Right lobe of liver (tissue), 6 donors: ENCODE measurements at regions not wholly inside any gene's neighbourhood (a gene's known extent, or its start where the extent isn't known, plus 50 kb on each side); places are given as distances from the start of the nearest gene placed in this dataset.

Source experiments
- ATAC-seq, 4 donors: fragments of 200-7000 bp; cut with Tn5 transposase; one replicate each; pipeline ENCODE4 v1.9.1; 2020; ENCODE audit warnings: mild to moderate bottlenecking in 4 of 4, moderate library complexity in 4 of 4
- DNase-seq, 3 donors: peaks; one replicate each; pipeline ENCODE4 v3.0.0-alpha.2; 2020
- H3K27ac ChIP-seq, 3 donors: fragments of 200-600 bp; one replicate each; pipeline ENCODE4 v1.8.0; 2022
- H3K27me3 ChIP-seq, 2 donors: fragments of 200-600 bp; one replicate each; pipeline ENCODE4 v1.8.0; 2022
- H3K36me3 ChIP-seq, 4 donors: fragments of 200-600 bp; sonication (generic) in 1 of 4; one replicate each; pipeline versions ENCODE4 v1.5.1 to v1.8.0; 2017 to 2022; ENCODE audit warnings: control low read depth in 1 of 4
- H3K4me1 ChIP-seq, 4 donors: fragments of 200-600 bp; sonication (generic) in 1 of 4; one replicate each; pipeline versions ENCODE4 v1.5.1 to v1.8.0; 2017 to 2022; ENCODE audit warnings: control low read depth in 1 of 4
- H3K4me3 ChIP-seq, 3 donors: fragments of 200-600 bp; one replicate each; pipeline ENCODE4 v1.8.0; 2022
- H3K9me3 ChIP-seq, 4 donors: fragments of 200-600 bp; sonication (generic) in 1 of 4; one replicate each; pipeline versions ENCODE4 v1.5.1 to v1.8.0; 2017 to 2022; ENCODE audit warnings: control low read depth in 1 of 4
- POLR2A ChIP-seq: fragments of 450-650 bp; IDR thresholded peaks from one replicate; pipeline ENCODE4 v1.6.1; 2017; ENCODE audit warnings: antibody characterized with exemption, mild to moderate bottlenecking
- WGBS: methylation state at CpG from one replicate; pipeline ENCODE4 v1.1.6; 2018; ENCODE audit warnings: low coverage, low lambda C conversion rate; ENCODE audit not compliant: insufficient coverage; ENCODE audit errors: missing lambda C conversion rate; 5-methylcytosine and 5-hydroxymethylcytosine counted together
- intact Hi-C, 2 donors: fragments of 100-400 bp; cut with DNase I; formaldehyde crosslinking; loops; one replicate each; pipeline versions ENCODE4 v1.11.2 to v1.14.1; 2022
- TF ChIP-seq, protein P1 (sequence below), 4 donors: fragments of 200-600 bp in 3 of 4; fragments of 450-650 bp in 1 of 4; IDR thresholded peaks; one replicate each; pipeline versions ENCODE4 v1.5.1 to v1.8.0; 2016 to 2022; ENCODE audit warnings: antibody characterized with exemption in 4 of 4, mild to moderate bottlenecking in 2 of 4
- donor health status: DM: no; HTN: yes; CAD: no.
- donor health status: DM: no; HTN: no; CAD: no.
- donor health status: DM: no; HTN: no; CAD: no.
- donor health status: DM: no; HTN: yes; CAD: no.
- donor health status: DM: no; HTN: yes; CAD: no.

- 50% methylated on average over 2 of the region's 2 CpGs for WGBS
- ATAC-seq = no peak
- H3K9me3 ChIP-seq = no peaks in the 10 kb centered on the region
- no peaks in the 10 kb centered on the region for H3K4me1 ChIP-seq
- H3K27ac ChIP-seq = no peak overlapping the region
- intact Hi-C loops = no loop called here
- H3K4me3 ChIP-seq = no peak overlapping the region
- no peaks in the 10 kb centered on the region for H3K36me3 ChIP-seq
- no peaks in the 10 kb centered on the region for H3K27me3 ChIP-seq
- DNase-seq = no peak
- TF ChIP-seq POLR2A = no peak
- TF ChIP-seq, protein P1, sequence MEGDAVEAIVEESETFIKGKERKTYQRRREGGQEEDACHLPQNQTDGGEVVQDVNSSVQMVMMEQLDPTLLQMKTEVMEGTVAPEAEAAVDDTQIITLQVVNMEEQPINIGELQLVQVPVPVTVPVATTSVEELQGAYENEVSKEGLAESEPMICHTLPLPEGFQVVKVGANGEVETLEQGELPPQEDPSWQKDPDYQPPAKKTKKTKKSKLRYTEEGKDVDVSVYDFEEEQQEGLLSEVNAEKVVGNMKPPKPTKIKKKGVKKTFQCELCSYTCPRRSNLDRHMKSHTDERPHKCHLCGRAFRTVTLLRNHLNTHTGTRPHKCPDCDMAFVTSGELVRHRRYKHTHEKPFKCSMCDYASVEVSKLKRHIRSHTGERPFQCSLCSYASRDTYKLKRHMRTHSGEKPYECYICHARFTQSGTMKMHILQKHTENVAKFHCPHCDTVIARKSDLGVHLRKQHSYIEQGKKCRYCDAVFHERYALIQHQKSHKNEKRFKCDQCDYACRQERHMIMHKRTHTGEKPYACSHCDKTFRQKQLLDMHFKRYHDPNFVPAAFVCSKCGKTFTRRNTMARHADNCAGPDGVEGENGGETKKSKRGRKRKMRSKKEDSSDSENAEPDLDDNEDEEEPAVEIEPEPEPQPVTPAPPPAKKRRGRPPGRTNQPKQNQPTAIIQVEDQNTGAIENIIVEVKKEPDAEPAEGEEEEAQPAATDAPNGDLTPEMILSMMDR (IDR thresholded peaks at IDR 0.05) = no peak
These were observed 357.1 kb upstream of the NOCT start for GRCh38 chr4:138658518-138658917.

DNA sequence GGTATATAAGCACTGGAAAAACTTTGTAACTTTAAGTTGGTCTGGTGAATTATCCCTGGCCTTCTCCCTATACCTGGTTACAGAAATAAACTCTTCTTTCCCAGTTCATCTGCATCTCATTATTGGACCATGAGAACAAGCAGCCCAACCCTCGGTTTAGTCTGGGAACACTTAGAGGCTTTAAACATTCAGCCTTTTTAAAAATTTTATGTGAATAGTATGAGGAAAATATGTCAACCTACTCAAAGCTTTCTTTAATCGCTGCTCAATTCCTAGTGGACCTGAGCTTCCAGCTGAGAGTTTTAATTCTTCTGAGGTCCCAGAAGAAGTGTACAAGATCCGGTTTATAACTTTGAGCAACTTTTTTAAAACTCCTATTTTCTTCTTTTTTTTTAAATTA, 358.6 kb upstream of the NOCT start:
- Histone ChIP-seq H3K27ac (no peak overlapping the region), H3K9me3 (no peaks in the 10 kb centered on the region), H3K4me3 (no peak overlapping the region), H3K36me3 (no peaks in the 10 kb centered on the region), H3K4me1 (no peaks in the 10 kb centered on the region), H3K27me3 (no peaks in the 10 kb centered on the region)
- no peak for TF ChIP-seq POLR2A
- TF ChIP-seq, protein P1 (IDR thresholded peaks at IDR 0.05) = no peak
- DNase-seq (no peak), ATAC-seq (no peak)
- 77% methylated on average over 3 of the region's 3 CpGs for WGBS
- intact Hi-C loops = no loop called here

- no peak for DNase-seq
- intact Hi-C loops = no loop called here
- H3K27me3 ChIP-seq = no peaks in the 10 kb centered on the region
- 51% methylated on average over 3 of the region's 3 CpGs for WGBS
- no peaks in the 10 kb centered on the region for H3K4me1 ChIP-seq
- no peaks in the 10 kb centered on the region for H3K9me3 ChIP-seq
- no peak for ATAC-seq
- H3K36me3 ChIP-seq = no peaks in the 10 kb centered on the region
- H3K27ac ChIP-seq = no peak overlapping the region
- TF ChIP-seq, protein P1 (IDR thresholded peaks at IDR 0.05) = no peak
- no peak for TF ChIP-seq POLR2A
- H3K4me3 ChIP-seq = no peak overlapping the region
These were observed 359.6 kb upstream of the NOCT start for GRCh38 chr4:138655985-138656384.

DNA sequence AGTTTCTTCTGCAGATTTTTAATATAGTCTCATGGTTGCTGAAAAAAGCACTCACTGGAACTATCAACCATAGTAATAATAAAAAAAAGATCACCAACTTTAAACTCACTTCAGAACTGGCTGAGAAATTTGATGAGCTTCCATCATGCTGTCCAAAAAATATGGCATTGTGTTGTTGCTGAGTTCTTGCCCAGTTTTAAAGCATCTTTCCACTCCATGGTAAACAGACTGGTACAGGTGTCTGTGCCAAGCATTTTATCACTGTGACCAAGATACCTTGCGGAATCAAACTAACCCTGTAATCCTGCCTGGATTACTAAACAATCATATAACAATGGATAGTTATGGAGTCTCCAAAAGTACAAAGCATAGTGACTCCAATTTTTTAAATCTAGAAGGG, 360.3 kb upstream of the NOCT start:
- no peaks in the 10 kb centered on the region for H3K4me1 ChIP-seq
- H3K9me3 ChIP-seq = no peaks in the 10 kb centered on the region
- ATAC-seq = no peak
- TF ChIP-seq, protein P1 (IDR thresholded peaks at IDR 0.05) = no peak
- TF ChIP-seq POLR2A = no peak
- 38% methylated on average over 1 of the region's 1 CpG for WGBS
- no peak for DNase-seq
- H3K27ac ChIP-seq = no peak overlapping the region
- H3K36me3 ChIP-seq = no peaks in the 10 kb centered on the region
- intact Hi-C loops = no loop called here
- H3K4me3 ChIP-seq = no peak overlapping the region
- H3K27me3 ChIP-seq = no peaks in the 10 kb centered on the region

- H3K4me3 ChIP-seq = no peak overlapping the region
- ATAC-seq = peak in 1 of 4 donors; percentile 19
- intact Hi-C loops = no loop called here
- DNase-seq = no peak
- WGBS = 30% methylated on average over 2 of the region's 2 CpGs
- no peak overlapping the region for H3K27ac ChIP-seq
- H3K36me3 ChIP-seq = no peaks in the 10 kb centered on the region
- TF ChIP-seq POLR2A = no peak
- TF ChIP-seq, protein P1 (IDR thresholded peaks at IDR 0.05) = no peak
- no peaks in the 10 kb centered on the region for H3K4me1 ChIP-seq
- H3K27me3 ChIP-seq = no peaks in the 10 kb centered on the region
- no peaks in the 10 kb centered on the region for H3K9me3 ChIP-seq
These were observed 364.6 kb upstream of the NOCT start for GRCh38 chr4:138650929-138651448.
